Panc1 (cell line): ENCODE measurements at regions not wholly inside any gene's neighbourhood (a gene's known extent, or its start where the extent isn't known, plus 50 kb on each side); places are given as distances from the start of the nearest gene placed in this dataset.

Experiments used
- ATAC-seq: fragments of 200-7000 bp; cut with Tn5 transposase; 2 replicates; pipeline ENCODE4 v1.9.1; 2020; ENCODE audit warnings: mild to moderate bottlenecking, moderate library complexity
- BruUV-seq: library from RNA; stranded (reverse); fragments of 400-500 nt; replicated peaks from 2 replicates; lab custom pipeline; 2021; lab: Mats Ljungman, UMichigan
- CTCF ChIA-PET: fragments of 300-600 bp; sonication (Branson Sonifier 250); formaldehyde crosslinking; loops from one replicate; lab custom pipeline; 2022; ENCODE audit warnings: antibody characterized with exemption; lab: Charles Lee
- POLR2A ChIA-PET: fragments of 300-600 bp; sonication (Branson Sonifier 250); formaldehyde crosslinking; loops from one replicate; lab custom pipeline; 2022; ENCODE audit warnings: antibody characterized with exemption; lab: Charles Lee
- DNase-seq: peaks from one replicate; pipeline ENCODE4 v3.0.0-alpha.2; 2010; ENCODE audit warnings: low read depth, low spot score
- H3K27ac ChIP-seq: 2 replicates; pipeline ENCODE4 v1.5.1; 2011; ENCODE audit warnings: mild to moderate bottlenecking, low read length, inconsistent platforms
- H3K27me3 ChIP-seq: fragments of 200-500 bp; sonication (Bioruptor generic); 2 replicates; pipeline ENCODE4 v1.6.0; 2014; ENCODE audit warnings: low read length, inconsistent platforms; ENCODE audit not compliant: control insufficient read depth, insufficient read depth
- H3K36me3 ChIP-seq: fragments of 200-500 bp; sonication (Bioruptor generic); 2 replicates; pipeline ENCODE4 v1.5.1; 2014; ENCODE audit warnings: inconsistent platforms, mild to moderate bottlenecking, low read length, moderate library complexity; ENCODE audit not compliant: control insufficient read depth, insufficient read depth
- H3K4me1 ChIP-seq: 2 replicates; pipeline ENCODE4 v1.5.1; 2011; ENCODE audit warnings: inconsistent platforms, mild to moderate bottlenecking, low read length, moderate library complexity; ENCODE audit not compliant: control insufficient read depth, insufficient read depth
- H3K4me3 ChIP-seq, 2 experiments: 2 replicates each; pipeline ENCODE4 v1.5.1; 2011 to 2012; ENCODE audit warnings: low read depth in 2 of 2, low read length in 2 of 2, mild to moderate bottlenecking in 2 of 2, inconsistent platforms in 1 of 2, moderate library complexity in 1 of 2
- H3K9me3 ChIP-seq: fragments of 200-500 bp; sonication (Bioruptor generic); 2 replicates; pipeline ENCODE4 v1.5.1; 2014; ENCODE audit warnings: low read depth, mild to moderate bottlenecking, inconsistent platforms, low read length, moderate library complexity; ENCODE audit not compliant: control insufficient read depth, insufficient read depth
- CTCF ChIP-seq: fragments of 450-650 bp; IDR thresholded peaks from 2 replicates; pipeline ENCODE4 v1.5.1; 2017; ENCODE audit warnings: mild to moderate bottlenecking
- POLR2AphosphoS5 ChIP-seq: IDR thresholded peaks from 2 replicates; pipeline ENCODE4 v1.6.1; 2012; ENCODE audit warnings: mild to moderate bottlenecking, low read depth, low read length, moderate library complexity
- REST ChIP-seq, 2 experiments: IDR thresholded peaks; 2 replicates each; pipeline ENCODE4 v1.6.1; 2011 to 2012; ENCODE audit warnings: low read depth in 2 of 2, control low read depth in 1 of 2, low read length in 1 of 2, mild to moderate bottlenecking in 1 of 2, moderate library complexity in 1 of 2; ENCODE audit not compliant: insufficient read depth in 1 of 2
- SIN3A ChIP-seq: IDR thresholded peaks from 2 replicates; pipeline ENCODE4 v1.6.1; 2012; ENCODE audit warnings: low read depth, mild to moderate bottlenecking, low read length, moderate library complexity, borderline replicate concordance; ENCODE audit not compliant: insufficient read depth
- TCF7L2 ChIP-seq: IDR thresholded peaks from 2 replicates; pipeline ENCODE4 v1.6.1; 2011; ENCODE audit warnings: mild to moderate bottlenecking, low read depth, low read length, inconsistent platforms
- in situ Hi-C: cut with HindIII; loops from 2 replicates; pipeline ENCODE4 v1.10.0; 2016; ENCODE audit warnings: low sequenced_read_pairs, low pct_unique_long_range_greater_than_20kb
- intact Hi-C: fragments of 100-400 bp; cut with micrococcal nuclease; formaldehyde crosslinking; loops from one replicate; pipeline ENCODE4 v1.10.0; 2022; ENCODE audit not compliant: unreplicated experiment

GRCh38 chr13:104810242-104810641, 1725.2 kb downstream of the EFNB2 start:
- H3K9me3 ChIP-seq, result no peaks in the 10 kb centered on the region

GRCh38 chr13:104809483-104809882, 1726.0 kb downstream of the EFNB2 start:
- H3K27me3 ChIP-seq, result no peaks in the 10 kb centered on the region
- intact Hi-C loops (no loop called here), in situ Hi-C loops (no loop called here)
- H3K9me3 ChIP-seq, result no peaks in the 10 kb centered on the region
- ATAC-seq, result no peak
- H3K27ac ChIP-seq, result no peak overlapping the region
- no peaks in the 10 kb centered on the region for H3K36me3 ChIP-seq
- CTCF ChIA-PET, result no interaction called here
- H3K4me3 ChIP-seq, result no peak overlapping the region
- POLR2A ChIA-PET, result no interaction called here
- H3K4me1 ChIP-seq, result no peaks in the 10 kb centered on the region
- no TSS peak for BruUV-seq
- TF ChIP-seq CTCF (no peak), POLR2AphosphoS5 (no peak), TCF7L2 (no peak), SIN3A (no peak), REST (IDR thresholded peaks at IDR 0.05; ENCODE audit: insufficient read depth in 1 of 2, low read depth in 2 of 2, low read length in 1 of 2) (no peak)
- DNase-seq, result no peak

More at GRCh38 chr13:104810242-104810641, 1725.2 kb downstream of the EFNB2 start:
- in situ Hi-C loops, result no loop called here
- CTCF ChIA-PET, result no interaction called here
- no peak for ATAC-seq
- no peak for DNase-seq
- H3K4me3 ChIP-seq, result no peak overlapping the region
- H3K27ac ChIP-seq, result no peak overlapping the region
- BruUV-seq, result no TSS peak
- H3K27me3 ChIP-seq, result no peaks in the 10 kb centered on the region
- POLR2A ChIA-PET, result no interaction called here
- intact Hi-C loops, result no loop called here
- TF ChIP-seq CTCF (no peak), REST (IDR thresholded peaks at IDR 0.05; ENCODE audit: insufficient read depth in 1 of 2, low read depth in 2 of 2, low read length in 1 of 2) (no peak), POLR2AphosphoS5 (no peak), TCF7L2 (no peak), SIN3A (no peak)
- H3K36me3 ChIP-seq, result no peaks in the 10 kb centered on the region
- H3K4me1 ChIP-seq, result no peaks in the 10 kb centered on the region
